Caki2 (cell line): ENCODE measurements at regions not wholly inside any gene's neighbourhood (a gene's known extent, or its start where the extent isn't known, plus 50 kb on each side); places are given as distances from the start of the nearest gene placed in this dataset.
"Not testable (repeated sequence)": the region's sequence is repeated elsewhere in the genome, so short reads cannot be mapped to it uniquely, and the experiment has no call there.

ENCODE experiments used
- DNase-seq: peaks from one replicate; pipeline ENCODE4 v3.0.0-alpha.2; 2015; ENCODE audit warnings: low read depth
- in situ Hi-C: cut with HindIII; loops from 2 replicates; pipeline ENCODE4 v1.10.0; 2016; ENCODE audit warnings: low sequenced_read_pairs, low pct_unique_long_range_greater_than_20kb, mixed read lengths

- DNase-seq, in situ Hi-C loops: not testable (repeated sequence)
Observed at GRCh38 chr14:58748251-58748650, 110.5 kb downstream of the DACT1 start.

GRCh38 chr14:58749066-58749669, 111.4 kb downstream of the DACT1 start:
- peak; percentile 89 for DNase-seq
- in situ Hi-C loops, result no loop called here

GRCh38 chr14:58750321-58751269, 112.8 kb downstream of the DACT1 start:
- DNase-seq, result no peak

GRCh38 chr14:58751788-58752187, 114.0 kb downstream of the DACT1 start:
- in situ Hi-C loops, result no loop called here
- no peak for DNase-seq

More at GRCh38 chr14:58750321-58751269, 112.8 kb downstream of the DACT1 start:
- in situ Hi-C loops, result no loop called here

- no peak for DNase-seq
- in situ Hi-C loops, result no loop called here
Observed at GRCh38 chr14:58752289-58752688, 114.5 kb downstream of the DACT1 start.

- peak; percentile 14 for DNase-seq
- in situ Hi-C loops, result no loop called here
Observed at GRCh38 chr14:58752771-58753201, 115.0 kb downstream of the DACT1 start.

- no peak for DNase-seq
- in situ Hi-C loops, result no loop called here
Observed at GRCh38 chr14:58755031-58755925, 117.5 kb downstream of the DACT1 start.

GRCh38 chr14:58760121-58760520, 122.4 kb downstream of the DACT1 start:
- no peak for DNase-seq
- in situ Hi-C loops, result no loop called here

- in situ Hi-C loops, result no loop called here
- DNase-seq, result no peak
Observed at GRCh38 chr14:58762629-58763028, 124.9 kb downstream of the DACT1 start.

GRCh38 chr14:58763210-58763609, 125.4 kb downstream of the DACT1 start:
- in situ Hi-C loops, result no loop called here

GRCh38 chr14:58765418-58765831, 127.7 kb downstream of the DACT1 start:
- DNase-seq, result no peak
- in situ Hi-C loops, result no loop called here

More at GRCh38 chr14:58763210-58763609, 125.4 kb downstream of the DACT1 start:
- DNase-seq, result no peak

- no peak for DNase-seq
- in situ Hi-C loops, result no loop called here
Observed at GRCh38 chr14:58765843-58766242, 128.1 kb downstream of the DACT1 start.

GRCh38 chr14:58769011-58769643, 131.4 kb downstream of the DACT1 start:
- no peak for DNase-seq
- in situ Hi-C loops, result no loop called here

- in situ Hi-C loops, result no loop called here
- DNase-seq, result no peak
Observed at GRCh38 chr14:58769771-58770170, 132.0 kb downstream of the DACT1 start.

GRCh38 chr14:58770491-58770982, 132.8 kb downstream of the DACT1 start:
- in situ Hi-C loops, result no loop called here
- DNase-seq, result no peak

- no peak for DNase-seq
Observed at GRCh38 chr14:58771016-58771415, 133.3 kb downstream of the DACT1 start.

GRCh38 chr14:58772116-58772515, 134.4 kb downstream of the DACT1 start:
- no peak for DNase-seq
- in situ Hi-C loops, result no loop called here

More at GRCh38 chr14:58771016-58771415, 133.3 kb downstream of the DACT1 start:
- in situ Hi-C loops, result no loop called here
